MM.1S (cell line): ENCODE measurements at regions not wholly inside any gene's neighbourhood (a gene's known extent, or its start where the extent isn't known, plus 50 kb on each side); places are given as distances from the start of the nearest gene placed in this dataset.

Experiments used
- EZH2 ChIP-seq: fragments of 300-600 bp; sonication (generic); optimal IDR thresholded peaks from 2 replicates; pipeline ENCODE3; 2017; ENCODE audit warnings: low read depth, mild to moderate bottlenecking, antibody characterized with exemption, low read length, mixed read lengths
- EZH2phosphoT487 ChIP-seq: fragments of 300-600 bp; sonication (generic); IDR thresholded peaks from 2 replicates; pipeline ENCODE4 v1.6.1; 2018; ENCODE audit warnings: antibody characterized with exemption, low read length
- TF ChIP-seq, protein P1 (sequence below): fragments of 300-600 bp; sonication (generic); IDR thresholded peaks from 2 replicates; pipeline ENCODE4 v1.5.1; 2016; ENCODE audit warnings: antibody characterized with exemption, low read length, mixed read lengths

DNA sequence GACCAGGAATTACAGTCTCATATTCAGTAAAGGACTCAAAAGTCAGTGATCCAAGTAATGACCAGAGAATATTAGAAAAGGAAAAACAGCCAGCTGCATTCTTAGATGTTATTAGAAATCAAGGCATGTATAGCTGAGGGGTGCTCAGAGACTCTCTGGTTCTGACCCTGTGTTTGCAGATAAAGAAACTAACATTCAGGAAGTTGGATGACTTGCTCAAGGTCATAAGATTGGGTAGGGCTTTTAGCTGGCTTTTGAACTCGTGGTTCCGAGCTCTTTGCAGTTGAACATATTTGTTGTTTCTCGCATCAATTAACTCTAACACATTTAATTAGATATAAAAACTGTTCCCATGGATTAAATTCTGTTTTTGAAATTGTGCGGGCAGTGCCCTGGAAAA is 62.5 kb upstream of the ENPP6 start:
- TF ChIP-seq, protein P1, sequence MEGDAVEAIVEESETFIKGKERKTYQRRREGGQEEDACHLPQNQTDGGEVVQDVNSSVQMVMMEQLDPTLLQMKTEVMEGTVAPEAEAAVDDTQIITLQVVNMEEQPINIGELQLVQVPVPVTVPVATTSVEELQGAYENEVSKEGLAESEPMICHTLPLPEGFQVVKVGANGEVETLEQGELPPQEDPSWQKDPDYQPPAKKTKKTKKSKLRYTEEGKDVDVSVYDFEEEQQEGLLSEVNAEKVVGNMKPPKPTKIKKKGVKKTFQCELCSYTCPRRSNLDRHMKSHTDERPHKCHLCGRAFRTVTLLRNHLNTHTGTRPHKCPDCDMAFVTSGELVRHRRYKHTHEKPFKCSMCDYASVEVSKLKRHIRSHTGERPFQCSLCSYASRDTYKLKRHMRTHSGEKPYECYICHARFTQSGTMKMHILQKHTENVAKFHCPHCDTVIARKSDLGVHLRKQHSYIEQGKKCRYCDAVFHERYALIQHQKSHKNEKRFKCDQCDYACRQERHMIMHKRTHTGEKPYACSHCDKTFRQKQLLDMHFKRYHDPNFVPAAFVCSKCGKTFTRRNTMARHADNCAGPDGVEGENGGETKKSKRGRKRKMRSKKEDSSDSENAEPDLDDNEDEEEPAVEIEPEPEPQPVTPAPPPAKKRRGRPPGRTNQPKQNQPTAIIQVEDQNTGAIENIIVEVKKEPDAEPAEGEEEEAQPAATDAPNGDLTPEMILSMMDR, result no peak
- no peak for TF ChIP-seq EZH2phosphoT487
- TF ChIP-seq EZH2, result no peak
